ENCODE measurements at regions not wholly inside any gene's neighbourhood (a gene's known extent, or its start where the extent isn't known, plus 50 kb on each side); places are given as distances from the start of the nearest gene placed in this dataset.
"Not testable (repeated sequence)": the region's sequence is repeated elsewhere in the genome, so short reads cannot be mapped to it uniquely, and the experiment has no call there.

DNA sequence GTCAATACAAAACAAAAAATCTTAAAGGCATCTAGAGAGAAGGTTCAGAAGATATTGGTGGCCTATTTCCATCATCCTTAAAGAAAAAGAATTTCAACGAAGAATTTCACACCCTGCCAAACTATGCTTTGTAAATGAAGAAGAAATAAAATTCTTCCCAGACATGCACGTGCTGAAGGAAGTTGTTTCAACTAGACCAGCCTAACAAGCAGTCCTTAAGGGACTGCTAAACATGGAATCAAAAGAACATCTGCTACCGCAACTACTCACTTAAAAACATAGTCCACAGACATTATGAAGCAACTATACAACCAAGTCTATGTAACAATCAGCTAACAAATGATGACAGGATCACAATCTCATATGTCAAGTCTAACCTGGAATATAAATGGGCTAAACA lies 584.9 kb upstream of the PTCHD4 start:
- Histone ChIP-seq H3K36me3 (ENCODE audit: control insufficient read depth, insufficient read depth, low read length) (no peaks in the 10 kb centered on the region), H3K4me1 (ENCODE audit: control insufficient read depth, insufficient read depth, low read length) (no peaks in the 10 kb centered on the region), H3K9ac (ENCODE audit: low read depth, low read length) (no peak overlapping the region), H3K27me3 (ENCODE audit: control insufficient read depth, insufficient read depth, low read length) (no peaks in the 10 kb centered on the region), H3K9me3 (ENCODE audit: control insufficient read depth, insufficient read depth, low read length) (no peaks in the 10 kb centered on the region), H3K4me3 (ENCODE audit: low read depth, low read length) (no peak overlapping the region)

DNA sequence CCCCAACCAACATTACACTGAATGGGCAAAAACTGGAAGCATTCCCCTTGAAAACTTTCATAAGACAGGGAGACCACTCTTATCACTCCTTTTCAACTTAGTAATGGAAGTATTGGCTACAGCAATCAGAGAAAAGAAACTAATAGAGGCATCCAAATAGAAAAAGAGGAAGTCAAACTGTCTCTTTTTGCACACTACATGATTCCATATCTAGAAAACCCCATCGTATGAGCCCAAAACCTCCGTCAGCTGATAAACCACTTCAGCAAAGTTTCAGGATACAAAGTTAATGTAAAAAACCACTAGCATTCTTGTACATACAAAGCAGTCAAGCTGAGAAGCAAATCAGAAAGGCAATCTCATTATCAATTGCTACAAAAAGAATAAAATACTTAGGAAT lies 580.4 kb upstream of the PTCHD4 start:
- no peaks in the 10 kb centered on the region for H3K4me1 ChIP-seq (ENCODE audit: control insufficient read depth, insufficient read depth, low read length)
- H3K4me3 ChIP-seq (ENCODE audit: low read depth, low read length), result no peak overlapping the region
- no peaks in the 10 kb centered on the region for H3K27me3 ChIP-seq (ENCODE audit: control insufficient read depth, insufficient read depth, low read length)
- no peak overlapping the region for H3K9ac ChIP-seq (ENCODE audit: low read depth, low read length)
- H3K9me3 ChIP-seq (ENCODE audit: control insufficient read depth, insufficient read depth, low read length), result no peaks in the 10 kb centered on the region
- no peaks in the 10 kb centered on the region for H3K36me3 ChIP-seq (ENCODE audit: control insufficient read depth, insufficient read depth, low read length)

DNA sequence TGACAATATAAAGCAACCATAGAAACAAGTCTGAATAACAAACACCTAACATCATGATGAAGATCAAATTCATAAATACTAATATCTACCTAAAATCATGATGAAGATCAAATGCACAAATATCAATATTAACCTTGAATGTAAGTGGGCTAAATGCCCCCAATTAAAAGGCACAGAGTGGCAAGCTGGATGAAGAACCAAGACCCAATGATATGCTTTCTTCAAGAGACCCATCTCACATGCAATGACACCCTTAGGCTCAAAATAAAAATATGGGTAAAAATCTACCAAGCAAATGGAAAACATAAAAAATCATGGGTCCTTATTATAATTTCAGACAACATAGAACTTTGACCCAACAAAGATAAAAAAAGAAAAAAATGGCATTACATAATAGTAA lies 578.5 kb upstream of the PTCHD4 start:
- no peak overlapping the region for H3K9ac ChIP-seq (ENCODE audit: low read depth, low read length)
- no peaks in the 10 kb centered on the region for H3K4me1 ChIP-seq (ENCODE audit: control insufficient read depth, insufficient read depth, low read length)
- H3K4me3 ChIP-seq (ENCODE audit: low read depth, low read length), result no peak overlapping the region
- H3K36me3 ChIP-seq (ENCODE audit: control insufficient read depth, insufficient read depth, low read length), result no peaks in the 10 kb centered on the region
- H3K27me3 ChIP-seq (ENCODE audit: control insufficient read depth, insufficient read depth, low read length), result no peaks in the 10 kb centered on the region
- H3K9me3 ChIP-seq (ENCODE audit: control insufficient read depth, insufficient read depth, low read length), result no peaks in the 10 kb centered on the region

DNA sequence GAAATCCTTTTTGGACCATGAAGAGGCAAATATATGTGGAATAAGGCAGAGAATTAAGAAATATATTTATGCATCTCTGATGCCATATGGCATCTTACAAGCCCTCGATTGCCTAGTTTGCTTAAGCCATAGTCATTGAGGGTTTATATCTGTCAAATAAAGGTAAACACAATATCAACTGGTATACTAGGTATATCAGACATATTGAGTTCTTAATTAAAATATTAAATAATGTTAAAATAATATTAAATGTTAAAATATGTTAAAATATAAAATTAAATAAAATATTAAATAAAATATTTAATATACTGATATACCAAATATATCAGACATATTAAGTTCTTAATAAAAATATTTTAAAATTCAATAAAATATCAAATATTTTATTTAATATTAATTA lies 567.4 kb upstream of the PTCHD4 start:
- Histone ChIP-seq H3K4me1 (ENCODE audit: control insufficient read depth, insufficient read depth, low read length) (no peaks in the 10 kb centered on the region), H3K9me3 (ENCODE audit: control insufficient read depth, insufficient read depth, low read length) (no peaks in the 10 kb centered on the region), H3K9ac (ENCODE audit: low read depth, low read length) (no peak overlapping the region), H3K4me3 (ENCODE audit: low read depth, low read length) (no peak overlapping the region), H3K27me3 (ENCODE audit: control insufficient read depth, insufficient read depth, low read length) (no peaks in the 10 kb centered on the region), H3K36me3 (ENCODE audit: control insufficient read depth, insufficient read depth, low read length) (no peaks in the 10 kb centered on the region)

DNA sequence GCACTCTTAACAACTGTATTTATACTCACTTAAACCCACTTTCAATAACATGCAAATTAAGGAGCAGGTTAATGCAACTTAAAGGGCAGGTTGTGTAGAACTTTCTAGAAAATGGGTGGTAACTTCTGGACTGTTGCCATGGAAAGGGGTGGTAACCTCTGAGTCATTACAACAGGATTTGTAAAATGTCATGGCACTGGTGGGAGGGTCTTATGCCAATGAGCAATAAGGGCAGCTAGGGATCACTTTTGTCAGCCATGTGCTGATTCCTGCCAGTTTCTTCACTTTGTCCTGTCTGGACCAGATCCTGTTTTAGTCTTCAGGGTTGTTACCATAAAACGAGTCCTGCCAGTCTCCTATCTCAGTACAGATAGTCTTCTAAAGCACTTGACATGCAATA lies 560.5 kb upstream of the PTCHD4 start:
- H3K36me3 ChIP-seq (ENCODE audit: control insufficient read depth, insufficient read depth, low read length), result no peaks in the 10 kb centered on the region
- no peak overlapping the region for H3K9ac ChIP-seq (ENCODE audit: low read depth, low read length)
- no peak overlapping the region for H3K4me3 ChIP-seq (ENCODE audit: low read depth, low read length)
- H3K27me3 ChIP-seq (ENCODE audit: control insufficient read depth, insufficient read depth, low read length), result no peaks in the 10 kb centered on the region
- no peaks in the 10 kb centered on the region for H3K9me3 ChIP-seq (ENCODE audit: control insufficient read depth, insufficient read depth, low read length)
- H3K4me1 ChIP-seq (ENCODE audit: control insufficient read depth, insufficient read depth, low read length), result no peaks in the 10 kb centered on the region

DNA sequence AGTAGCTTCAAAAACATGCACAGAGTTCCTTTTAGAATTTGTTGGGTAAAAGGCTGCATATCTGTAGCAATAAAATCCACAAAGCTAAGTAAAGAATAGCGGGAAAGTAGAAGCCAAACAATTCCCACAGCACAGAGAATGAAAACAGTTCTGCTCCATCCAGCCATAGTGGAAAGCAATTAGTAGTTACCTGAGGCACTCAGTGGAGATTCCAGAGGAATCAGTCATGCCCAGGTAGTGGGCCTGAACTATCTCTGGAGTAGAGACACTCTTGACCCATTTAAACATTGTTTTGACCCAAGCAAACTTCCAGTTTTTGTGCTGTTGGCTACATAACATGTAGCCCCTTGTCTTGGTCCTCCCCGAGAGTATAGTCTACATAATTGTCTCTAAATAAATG lies 559.5 kb upstream of the PTCHD4 start:
- H3K27me3 ChIP-seq (ENCODE audit: control insufficient read depth, insufficient read depth, low read length), result no peaks in the 10 kb centered on the region
- H3K9me3 ChIP-seq (ENCODE audit: control insufficient read depth, insufficient read depth, low read length), result no peaks in the 10 kb centered on the region

DNA sequence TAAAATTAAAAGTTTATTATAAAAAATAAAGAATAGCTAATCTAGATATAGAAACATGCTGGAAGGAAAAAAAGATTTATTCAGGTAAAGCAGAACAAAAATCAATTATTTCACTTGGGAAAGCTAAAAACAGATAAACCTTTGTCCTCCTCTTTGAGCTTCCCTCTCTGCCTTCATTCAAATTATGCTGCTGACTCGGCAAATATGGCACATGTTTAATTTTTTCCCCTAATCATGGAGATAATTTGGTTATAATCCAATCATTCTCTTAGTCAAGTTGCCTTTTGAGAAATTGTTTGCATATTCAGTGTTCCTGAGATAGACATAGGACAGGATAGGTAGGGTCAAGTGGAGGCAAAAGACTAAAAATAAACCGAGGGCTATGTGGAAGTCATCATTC lies 556.8 kb upstream of the PTCHD4 start:
- H3K4me3 ChIP-seq (ENCODE audit: low read depth, low read length), result no peak overlapping the region
- H3K9me3 ChIP-seq (ENCODE audit: control insufficient read depth, insufficient read depth, low read length), result no peaks in the 10 kb centered on the region
- H3K9ac ChIP-seq (ENCODE audit: low read depth, low read length), result no peak overlapping the region
- H3K27me3 ChIP-seq (ENCODE audit: control insufficient read depth, insufficient read depth, low read length), result no peaks in the 10 kb centered on the region
- no peaks in the 10 kb centered on the region for H3K36me3 ChIP-seq (ENCODE audit: control insufficient read depth, insufficient read depth, low read length)
- H3K4me1 ChIP-seq (ENCODE audit: control insufficient read depth, insufficient read depth, low read length), result no peaks in the 10 kb centered on the region

More for the DNA sequence above, 559.5 kb upstream of the PTCHD4 start:
- H3K4me1 ChIP-seq (ENCODE audit: control insufficient read depth, insufficient read depth, low read length), result no peaks in the 10 kb centered on the region
- H3K9ac ChIP-seq (ENCODE audit: low read depth, low read length), result no peak overlapping the region
- no peak overlapping the region for H3K4me3 ChIP-seq (ENCODE audit: low read depth, low read length)
- no peaks in the 10 kb centered on the region for H3K36me3 ChIP-seq (ENCODE audit: control insufficient read depth, insufficient read depth, low read length)

DNA sequence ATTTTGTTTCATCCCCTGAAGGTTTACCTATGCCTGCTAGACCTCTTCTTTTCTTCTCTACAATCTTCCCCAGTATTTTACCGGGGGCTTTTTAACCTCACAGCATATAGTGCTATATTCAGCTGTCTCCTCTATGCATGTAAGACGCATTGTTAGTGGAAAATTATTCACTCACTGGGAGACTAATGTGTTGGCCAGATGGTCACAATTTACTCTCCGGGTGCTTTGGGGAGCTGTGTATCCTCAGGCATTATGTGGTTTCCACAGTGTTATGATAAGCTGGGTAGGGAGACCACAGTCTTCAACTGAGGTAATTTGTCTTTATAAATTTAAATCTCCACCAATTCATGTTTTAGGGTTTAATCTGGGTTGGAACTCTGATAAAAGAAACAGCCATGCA lies 553.8 kb upstream of the PTCHD4 start:
- Histone ChIP-seq H3K4me3 (ENCODE audit: low read depth, low read length) (no peak overlapping the region), H3K4me1 (ENCODE audit: control insufficient read depth, insufficient read depth, low read length) (no peaks in the 10 kb centered on the region), H3K36me3 (ENCODE audit: control insufficient read depth, insufficient read depth, low read length) (no peaks in the 10 kb centered on the region), H3K9ac (ENCODE audit: low read depth, low read length) (no peak overlapping the region), H3K9me3 (ENCODE audit: control insufficient read depth, insufficient read depth, low read length) (no peaks in the 10 kb centered on the region), H3K27me3 (ENCODE audit: control insufficient read depth, insufficient read depth, low read length) (no peaks in the 10 kb centered on the region)

DNA sequence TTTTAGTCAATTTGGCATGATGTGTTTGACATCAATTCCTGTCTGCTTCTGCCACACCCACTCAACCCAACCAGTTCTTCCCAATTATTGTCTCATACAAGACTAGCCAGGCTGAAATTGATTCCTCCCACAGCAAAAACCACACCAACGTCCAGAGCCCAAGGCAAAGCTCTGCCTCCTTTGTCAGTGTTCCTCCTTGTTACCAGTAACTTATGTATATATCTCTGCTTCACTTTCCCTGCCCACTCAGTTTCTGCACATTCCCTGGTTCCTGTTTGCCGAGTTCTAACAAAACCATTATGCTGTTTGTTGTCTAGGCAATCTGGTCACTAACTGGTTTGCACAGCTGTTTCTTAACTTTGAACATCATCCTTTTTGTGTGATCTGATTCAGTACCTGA lies 547.9 kb upstream of the PTCHD4 start:
- no peaks in the 10 kb centered on the region for H3K36me3 ChIP-seq (ENCODE audit: control insufficient read depth, insufficient read depth, low read length)
- H3K9me3 ChIP-seq (ENCODE audit: control insufficient read depth, insufficient read depth, low read length), result no peaks in the 10 kb centered on the region
- H3K9ac ChIP-seq (ENCODE audit: low read depth, low read length), result no peak overlapping the region
- H3K4me1 ChIP-seq (ENCODE audit: control insufficient read depth, insufficient read depth, low read length), result no peaks in the 10 kb centered on the region
- H3K27me3 ChIP-seq (ENCODE audit: control insufficient read depth, insufficient read depth, low read length), result no peaks in the 10 kb centered on the region
- H3K4me3 ChIP-seq (ENCODE audit: low read depth, low read length), result no peak overlapping the region

DNA sequence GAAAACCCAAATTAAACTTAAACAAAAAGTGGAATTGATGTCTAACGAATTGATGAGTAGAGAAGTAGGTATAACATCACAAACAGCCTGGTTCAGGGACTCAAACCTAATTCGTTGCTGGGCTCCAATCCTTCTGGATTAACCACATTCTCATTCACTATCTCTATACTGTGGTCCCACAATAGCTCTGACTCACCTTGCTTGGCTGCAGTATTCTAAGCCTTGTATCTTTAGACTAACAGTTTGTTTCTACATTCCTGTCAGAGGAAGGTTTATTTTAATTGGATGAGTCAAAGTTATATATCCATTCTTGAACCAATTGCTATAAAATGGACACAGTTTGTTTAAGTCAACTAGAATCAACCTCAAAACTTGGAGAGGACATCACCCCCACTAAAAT lies 530.5 kb upstream of the PTCHD4 start:
- H3K9me3 ChIP-seq (ENCODE audit: control insufficient read depth, insufficient read depth, low read length), result no peaks in the 10 kb centered on the region
- H3K4me3 ChIP-seq (ENCODE audit: low read depth, low read length), result no peak overlapping the region
- H3K36me3 ChIP-seq (ENCODE audit: control insufficient read depth, insufficient read depth, low read length), result no peaks in the 10 kb centered on the region
- H3K9ac ChIP-seq (ENCODE audit: low read depth, low read length), result no peak overlapping the region
- H3K27me3 ChIP-seq (ENCODE audit: control insufficient read depth, insufficient read depth, low read length), result no peaks in the 10 kb centered on the region
- H3K4me1 ChIP-seq (ENCODE audit: control insufficient read depth, insufficient read depth, low read length), result no peaks in the 10 kb centered on the region

DNA sequence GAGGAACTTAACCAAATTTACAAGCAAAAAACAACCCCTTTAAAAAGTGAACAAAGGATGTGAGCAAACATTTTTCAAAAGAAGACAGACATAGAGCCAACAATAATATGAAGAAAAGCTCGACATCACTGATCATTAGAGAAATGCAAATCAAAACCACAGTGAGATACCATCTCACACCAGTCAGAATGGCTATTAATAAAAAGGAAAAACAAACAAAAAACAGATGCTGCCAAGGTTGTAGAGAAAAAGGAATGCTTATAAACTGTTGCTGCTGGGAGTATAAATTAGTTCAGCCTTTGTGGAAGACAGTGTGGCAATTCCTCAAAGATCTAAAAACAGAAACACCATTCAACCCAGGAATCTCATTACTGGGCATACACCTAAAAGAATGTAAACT lies 527.8 kb upstream of the PTCHD4 start:
- H3K27me3 ChIP-seq (ENCODE audit: control insufficient read depth, insufficient read depth, low read length); H3K36me3 ChIP-seq (ENCODE audit: control insufficient read depth, insufficient read depth, low read length); H3K4me3 ChIP-seq (ENCODE audit: low read depth, low read length); H3K9me3 ChIP-seq (ENCODE audit: control insufficient read depth, insufficient read depth, low read length); H3K4me1 ChIP-seq (ENCODE audit: control insufficient read depth, insufficient read depth, low read length); H3K9ac ChIP-seq (ENCODE audit: low read depth, low read length): not testable (repeated sequence)

DNA sequence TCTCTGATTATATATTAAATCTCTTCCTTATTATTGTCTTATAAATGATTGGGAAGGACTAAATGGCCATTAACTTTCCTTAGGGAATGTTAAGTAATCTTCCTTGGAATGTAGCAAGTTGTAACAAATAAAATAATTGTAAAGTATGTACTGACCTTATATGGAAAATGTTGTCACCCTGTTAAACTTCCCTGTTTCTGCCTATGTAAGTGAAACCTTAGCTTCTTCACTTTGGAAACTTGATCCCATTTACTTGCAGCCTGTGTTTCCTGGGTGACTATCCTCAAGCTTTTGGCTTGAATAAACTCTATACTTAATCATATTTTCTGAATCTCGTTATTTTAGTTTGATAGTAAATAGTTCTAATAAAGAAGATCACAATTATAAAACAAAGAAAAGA lies 519.5 kb upstream of the PTCHD4 start:
- H3K4me3 ChIP-seq (ENCODE audit: low read depth, low read length), result no peak overlapping the region
- no peaks in the 10 kb centered on the region for H3K9me3 ChIP-seq (ENCODE audit: control insufficient read depth, insufficient read depth, low read length)
- H3K4me1 ChIP-seq (ENCODE audit: control insufficient read depth, insufficient read depth, low read length), result no peaks in the 10 kb centered on the region
- H3K36me3 ChIP-seq (ENCODE audit: control insufficient read depth, insufficient read depth, low read length), result no peaks in the 10 kb centered on the region
- no peaks in the 10 kb centered on the region for H3K27me3 ChIP-seq (ENCODE audit: control insufficient read depth, insufficient read depth, low read length)
- H3K9ac ChIP-seq (ENCODE audit: low read depth, low read length), result no peak overlapping the region

DNA sequence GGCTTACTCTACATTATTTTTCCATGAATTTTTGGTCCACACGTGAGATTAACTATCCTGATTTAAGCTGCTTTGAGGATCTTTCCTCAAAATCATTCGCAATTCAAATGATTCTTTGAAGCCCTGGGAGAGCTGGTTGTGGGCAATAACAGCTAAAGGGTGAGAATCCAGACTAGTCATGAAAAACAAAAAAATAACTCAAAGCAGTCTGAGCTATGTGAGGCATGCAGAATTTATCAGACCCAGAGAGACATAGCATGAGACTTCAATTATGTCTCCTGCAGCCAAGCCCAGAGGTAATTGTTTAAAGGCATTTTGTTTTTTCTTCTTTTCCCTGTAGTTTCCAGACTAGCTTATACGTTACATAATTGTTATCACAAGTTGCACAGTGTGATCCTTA lies 517.3 kb upstream of the PTCHD4 start:
- Histone ChIP-seq H3K27me3 (ENCODE audit: control insufficient read depth, insufficient read depth, low read length) (no peaks in the 10 kb centered on the region), H3K9me3 (ENCODE audit: control insufficient read depth, insufficient read depth, low read length) (no peaks in the 10 kb centered on the region), H3K36me3 (ENCODE audit: control insufficient read depth, insufficient read depth, low read length) (no peaks in the 10 kb centered on the region), H3K9ac (ENCODE audit: low read depth, low read length) (no peak overlapping the region), H3K4me1 (ENCODE audit: control insufficient read depth, insufficient read depth, low read length) (no peaks in the 10 kb centered on the region), H3K4me3 (ENCODE audit: low read depth, low read length) (no peak overlapping the region)

All from iPS-15b (cell line).